DMS114 treated with DMSO at 0.1 percent for 48 hours (cell line): ENCODE measurements at regions not wholly inside any gene's neighbourhood (a gene's known extent, or its start where the extent isn't known, plus 50 kb on each side); places are given as distances from the start of the nearest gene placed in this dataset.

ENCODE experiments used
- DNase-seq: peaks from one replicate; lab custom pipeline; 2025; ENCODE audit not compliant: unreplicated experiment; lab: John Stamatoyannopoulos, UW

- no peak for DNase-seq
Observed at GRCh38 chr4:130293692-130294091, 1197.7 kb downstream of the C4orf33 start.

- DNase-seq, result no peak
Observed at GRCh38 chr4:130296448-130296847, 1200.5 kb downstream of the C4orf33 start.

DNA sequence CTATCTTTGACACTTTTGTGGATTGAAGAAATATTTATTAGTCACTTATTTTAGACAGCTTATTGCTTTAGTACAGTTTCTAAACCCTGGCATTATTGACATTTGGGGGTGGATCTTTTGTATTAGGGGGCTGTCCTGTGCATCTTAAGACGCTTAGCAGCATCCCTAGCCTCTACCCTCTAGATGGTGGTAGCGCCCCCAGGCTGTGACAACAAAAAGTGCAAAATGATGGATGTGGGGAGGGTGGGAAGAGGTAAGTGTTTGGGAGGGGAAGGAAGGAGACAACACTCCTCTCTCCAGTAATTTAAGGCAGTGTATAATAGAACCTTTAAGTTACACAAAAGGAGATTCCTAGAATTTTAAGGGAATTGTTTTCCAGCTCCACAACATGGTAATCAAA lies 1210.6 kb downstream of the C4orf33 start:
- no peak for DNase-seq

DNA sequence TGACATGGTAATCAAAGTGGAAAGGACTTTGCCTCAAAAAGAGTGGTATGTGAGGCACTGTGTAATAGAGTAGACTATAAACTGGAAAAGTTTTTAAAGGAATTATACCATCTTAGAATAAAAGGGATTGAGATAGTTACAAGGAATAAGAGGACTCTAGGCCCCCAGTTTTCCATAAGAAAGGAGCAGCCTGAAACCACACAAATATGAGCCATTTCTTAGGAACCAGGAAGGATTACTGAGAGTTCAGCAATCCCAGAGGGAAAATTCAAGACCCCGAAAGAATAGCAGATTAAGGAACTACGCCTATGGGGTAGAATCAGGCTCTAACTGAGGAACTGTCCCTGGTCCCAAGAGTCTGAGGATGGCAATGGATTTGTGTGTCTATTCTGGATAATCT lies 1213.3 kb downstream of the C4orf33 start:
- DNase-seq, result no peak

GRCh38 chr4:130322439-130322838 lies 1226.5 kb downstream of the C4orf33 start:
- DNase-seq, result no peak

- DNase-seq, result no peak
Observed at GRCh38 chr4:130329036-130329435, 1233.1 kb downstream of the C4orf33 start.

DNA sequence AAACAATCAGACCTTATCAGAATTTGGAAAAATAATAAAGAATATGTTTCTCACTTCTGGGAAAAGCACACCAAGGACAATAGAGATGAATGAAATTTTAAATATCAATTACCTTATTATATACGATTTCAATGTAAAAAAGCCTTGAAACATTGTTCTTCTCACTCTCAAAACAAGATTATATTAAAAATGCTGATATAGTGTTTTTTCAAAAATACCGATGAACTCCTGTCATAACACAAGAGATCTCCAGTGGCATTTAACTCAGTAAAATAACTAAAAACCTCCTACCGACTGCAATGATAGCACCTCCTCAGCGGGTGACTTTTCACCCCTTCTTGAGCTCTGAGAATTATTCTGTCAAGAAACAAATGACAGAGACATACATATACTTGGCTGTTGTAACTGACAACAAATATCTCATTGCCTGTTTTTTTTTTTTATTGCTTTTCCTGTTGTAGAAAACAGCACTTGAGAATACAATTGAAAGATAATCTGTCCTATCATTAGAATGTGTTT lies 1237.3 kb downstream of the C4orf33 start:
- no peak for DNase-seq

- no peak for DNase-seq
Observed at GRCh38 chr4:130335417-130336194, 1239.7 kb downstream of the C4orf33 start.

DNA sequence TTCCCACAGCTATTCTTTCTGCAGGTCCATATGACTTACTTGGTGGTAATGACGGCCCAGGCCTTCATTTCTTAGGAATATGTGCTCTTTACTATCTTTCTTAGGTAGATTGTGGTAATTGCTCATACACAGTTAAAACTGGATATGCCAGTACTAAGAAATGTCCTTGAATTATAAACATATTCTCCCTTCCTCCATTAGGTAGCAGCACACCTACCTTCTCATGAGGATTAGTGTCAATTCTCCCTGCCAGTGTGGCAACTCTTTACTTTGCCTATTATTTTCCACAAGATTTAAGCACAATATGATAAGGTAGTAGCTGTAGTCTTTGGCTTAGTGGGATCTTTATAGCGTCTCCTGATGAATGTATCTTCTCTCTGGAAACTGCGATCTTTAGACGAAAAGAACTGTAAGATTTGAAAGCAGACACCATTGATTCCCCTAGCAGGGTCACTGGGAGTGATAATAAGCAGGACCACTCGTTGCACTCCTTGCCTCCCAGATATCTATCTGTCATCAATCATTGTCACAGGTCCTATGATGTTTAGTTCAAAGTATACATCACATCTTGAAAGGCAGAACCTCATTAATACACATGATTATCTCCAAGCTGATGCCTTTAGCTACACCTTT lies 1240.7 kb downstream of the C4orf33 start:
- DNase-seq, result no peak

DNA sequence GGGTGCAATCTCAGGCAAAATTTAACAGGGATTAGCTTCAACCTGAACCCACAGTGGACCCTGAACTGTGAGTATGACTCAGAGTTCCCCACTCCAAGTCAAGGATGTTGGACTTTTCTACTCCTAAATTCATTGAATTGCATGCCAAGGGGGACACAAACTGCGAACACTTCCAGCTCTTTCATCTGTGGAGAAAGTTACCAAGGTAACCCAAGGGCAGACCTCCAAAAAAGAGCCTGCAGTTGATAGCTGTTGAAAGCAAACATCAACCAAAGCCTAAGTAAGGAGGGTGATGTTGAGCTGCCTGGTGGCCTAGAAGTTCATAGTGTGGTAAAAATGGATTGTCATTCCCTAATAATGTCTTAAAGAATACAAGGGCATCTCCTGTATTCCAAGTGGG lies 1242.9 kb downstream of the C4orf33 start:
- DNase-seq, result no peak

DNA sequence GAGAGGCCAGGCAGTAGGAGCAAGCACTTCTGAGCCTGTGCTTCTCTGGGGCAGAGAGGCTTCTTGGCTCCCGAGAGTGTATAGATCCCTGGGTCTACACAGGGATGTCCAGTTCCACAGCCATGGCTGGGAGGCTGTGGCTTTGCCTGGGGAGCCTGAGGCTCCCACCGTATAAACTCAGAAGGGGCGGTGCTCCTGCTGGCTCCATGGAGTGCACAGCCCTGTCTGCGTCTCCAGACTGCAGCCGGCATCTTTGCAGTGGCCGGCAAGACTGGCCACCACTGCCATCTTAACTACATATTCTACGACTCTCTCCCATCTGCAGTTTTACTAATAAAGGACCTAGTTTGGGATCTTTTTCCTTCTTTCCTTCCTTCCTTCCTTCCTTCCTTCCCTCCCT lies 1253.8 kb downstream of the C4orf33 start:
- DNase-seq, result no peak

DNA sequence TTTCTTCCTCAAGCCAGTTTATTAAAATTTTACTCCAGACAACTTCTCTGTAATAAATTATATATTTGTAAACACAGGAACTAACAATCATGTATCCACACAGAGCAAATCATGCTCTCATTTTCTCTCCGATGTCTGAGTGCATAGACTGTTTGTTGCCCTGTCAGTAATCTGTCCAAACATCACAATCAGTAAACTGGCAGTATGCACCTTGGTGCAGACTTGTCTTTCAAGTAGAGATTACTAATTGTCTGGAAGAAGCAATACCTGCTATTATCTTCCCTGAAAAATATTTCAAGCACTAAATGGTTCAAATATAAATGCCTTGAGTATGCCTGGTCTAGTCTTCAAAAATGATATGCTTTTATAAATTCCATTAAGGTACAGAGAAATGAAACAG lies 1260.9 kb downstream of the C4orf33 start:
- DNase-seq, result no peak

DNA sequence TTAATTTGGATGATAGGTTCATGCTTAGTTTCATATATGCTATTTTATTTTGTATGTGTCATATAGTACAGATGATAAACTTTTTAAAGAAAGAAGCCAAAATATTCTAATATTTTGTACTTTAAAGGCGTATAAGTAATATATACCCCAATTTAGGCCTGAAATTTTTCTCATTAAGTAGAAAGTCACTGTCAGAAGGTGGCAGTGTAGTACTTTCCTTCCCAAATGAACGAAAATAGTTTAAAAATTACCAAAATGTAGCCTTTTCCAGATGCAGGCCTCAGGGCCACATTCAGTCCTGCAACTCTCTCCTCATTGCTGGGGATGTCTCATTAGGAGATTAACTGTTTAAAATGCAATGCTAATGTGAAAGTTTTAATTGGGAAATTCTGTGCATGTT lies 1263.6 kb downstream of the C4orf33 start:
- no peak for DNase-seq

DNA sequence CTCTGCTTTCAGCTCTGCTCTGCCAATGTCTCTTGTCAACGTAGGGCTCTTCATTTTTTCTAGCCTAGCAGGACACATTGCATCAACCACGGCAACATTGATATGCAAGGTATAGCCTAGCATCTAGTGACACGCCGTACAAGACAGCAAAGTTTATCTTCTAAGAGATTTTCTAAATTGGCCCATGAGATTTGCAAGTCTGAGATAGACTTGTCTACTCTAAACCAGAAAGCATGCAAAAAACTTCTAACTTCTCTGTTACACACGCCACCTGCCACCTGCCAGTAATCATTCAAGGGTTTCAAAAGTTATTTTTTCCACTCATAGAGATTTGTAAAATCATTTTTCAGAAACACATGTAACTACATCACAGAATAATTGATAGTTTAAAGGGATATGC lies 1265.7 kb downstream of the C4orf33 start:
- DNase-seq, result no peak

- DNase-seq, result no peak
Observed at GRCh38 chr4:130368668-130369067, 1272.7 kb downstream of the C4orf33 start.

GRCh38 chr4:130393231-130393630 lies 1297.3 kb downstream of the C4orf33 start:
- DNase-seq, result no peak

- no peak for DNase-seq
Observed at GRCh38 chr4:130393642-130394041, 1297.7 kb downstream of the C4orf33 start.

GRCh38 chr4:130395871-130396270 lies 1299.9 kb downstream of the C4orf33 start:
- DNase-seq, result no peak

DNA sequence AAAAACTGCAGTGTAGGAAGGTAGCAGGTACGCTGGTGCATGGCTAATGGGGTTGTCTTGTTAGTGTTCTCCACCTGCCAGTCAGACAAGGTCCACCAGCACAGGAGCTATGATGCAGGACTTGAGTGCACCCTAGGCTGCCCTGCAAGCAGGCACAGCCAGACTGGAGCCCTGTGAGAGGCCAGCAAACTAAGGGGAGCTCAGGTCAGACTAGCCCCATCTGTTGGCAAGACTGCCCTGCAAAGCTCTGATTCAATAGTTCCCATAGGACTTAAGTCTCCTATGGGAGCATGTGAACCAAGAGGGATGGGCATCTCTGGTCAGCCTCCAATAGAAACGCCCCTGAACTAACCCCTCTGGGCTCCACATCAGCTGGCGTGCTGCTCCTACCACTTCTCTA lies 1307.3 kb downstream of the C4orf33 start:
- no peak for DNase-seq

- no peak for DNase-seq
Observed at GRCh38 chr4:130416228-130416627, 1320.3 kb downstream of the C4orf33 start.

DNA sequence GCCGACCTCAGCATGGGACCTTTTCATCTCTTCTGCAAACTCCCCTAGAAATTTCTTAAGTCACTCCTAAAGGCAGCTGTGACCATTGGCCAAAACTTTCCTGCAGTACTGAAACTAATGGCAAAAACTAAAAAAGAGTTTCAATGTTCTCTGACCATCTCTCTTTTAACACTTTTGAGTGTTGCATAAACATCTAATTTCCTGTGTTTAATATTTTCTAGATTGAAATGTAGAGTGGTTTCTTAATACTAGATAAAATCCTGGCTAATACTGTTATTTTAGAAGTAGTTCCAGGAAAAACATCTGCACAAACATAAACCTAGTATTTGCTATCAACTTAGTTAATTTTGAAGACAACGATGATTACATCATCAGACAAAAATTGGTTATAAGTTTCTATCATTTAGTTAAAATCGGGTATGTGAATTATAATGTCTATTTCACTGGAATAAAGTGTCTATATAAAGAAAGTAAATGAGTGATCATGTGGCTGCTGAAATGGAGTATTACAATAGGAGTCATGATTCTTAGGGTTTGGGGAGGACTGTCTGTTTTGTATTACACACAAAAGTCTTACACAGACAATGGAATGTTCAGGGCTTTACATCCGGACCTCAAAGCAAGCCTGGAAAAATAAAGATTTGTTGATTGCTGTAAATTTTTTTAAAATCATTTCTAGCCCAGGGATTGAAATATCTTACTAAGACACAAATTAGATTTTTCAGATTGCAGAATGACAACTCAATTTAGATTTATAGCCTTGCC lies 1323.4 kb downstream of the C4orf33 start:
- DNase-seq, result no peak

- no peak for DNase-seq
Observed at GRCh38 chr4:130422261-130422660, 1326.3 kb downstream of the C4orf33 start.
